B cell (primary cell): ENCODE measurements at regions not wholly inside any gene's neighbourhood (a gene's known extent, or its start where the extent isn't known, plus 50 kb on each side); places are given as distances from the start of the nearest gene placed in this dataset.

ENCODE experiments used
- EZH2 ChIP-seq: IDR thresholded peaks from 2 replicates; pipeline ENCODE4 v1.6.1; 2012; ENCODE audit warnings: borderline replicate concordance, low read depth, mild to moderate bottlenecking, moderate library complexity, low read length; ENCODE audit not compliant: insufficient read depth, poor library complexity, severe bottlenecking
- TF ChIP-seq, protein P1 (sequence below): fragments of 200-600 bp; IDR thresholded peaks from one replicate; pipeline ENCODE4 v1.8.0; 2022; ENCODE audit warnings: antibody characterized with exemption, mild to moderate bottlenecking

DNA sequence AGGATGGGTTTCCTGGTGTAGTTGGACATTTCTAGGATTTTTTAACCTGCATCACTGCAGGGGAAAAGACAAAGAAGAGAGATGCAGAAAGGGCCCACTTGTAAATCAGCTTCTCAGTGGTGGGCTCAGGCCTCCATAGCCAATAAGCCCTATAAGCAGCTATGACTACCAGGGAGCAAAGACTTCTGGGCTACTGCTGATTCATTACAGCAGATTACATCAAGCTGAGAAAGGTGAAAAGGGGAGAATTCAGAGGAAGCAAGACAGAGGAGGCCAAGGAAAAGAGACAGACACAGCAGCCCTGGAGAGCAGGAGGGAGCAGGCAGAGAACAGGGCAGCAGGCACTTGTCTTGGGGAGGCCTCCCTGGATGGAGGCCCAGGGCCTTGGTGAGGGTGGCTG, 95.2 kb downstream of the KCNA5 start:
- TF ChIP-seq, protein P1, sequence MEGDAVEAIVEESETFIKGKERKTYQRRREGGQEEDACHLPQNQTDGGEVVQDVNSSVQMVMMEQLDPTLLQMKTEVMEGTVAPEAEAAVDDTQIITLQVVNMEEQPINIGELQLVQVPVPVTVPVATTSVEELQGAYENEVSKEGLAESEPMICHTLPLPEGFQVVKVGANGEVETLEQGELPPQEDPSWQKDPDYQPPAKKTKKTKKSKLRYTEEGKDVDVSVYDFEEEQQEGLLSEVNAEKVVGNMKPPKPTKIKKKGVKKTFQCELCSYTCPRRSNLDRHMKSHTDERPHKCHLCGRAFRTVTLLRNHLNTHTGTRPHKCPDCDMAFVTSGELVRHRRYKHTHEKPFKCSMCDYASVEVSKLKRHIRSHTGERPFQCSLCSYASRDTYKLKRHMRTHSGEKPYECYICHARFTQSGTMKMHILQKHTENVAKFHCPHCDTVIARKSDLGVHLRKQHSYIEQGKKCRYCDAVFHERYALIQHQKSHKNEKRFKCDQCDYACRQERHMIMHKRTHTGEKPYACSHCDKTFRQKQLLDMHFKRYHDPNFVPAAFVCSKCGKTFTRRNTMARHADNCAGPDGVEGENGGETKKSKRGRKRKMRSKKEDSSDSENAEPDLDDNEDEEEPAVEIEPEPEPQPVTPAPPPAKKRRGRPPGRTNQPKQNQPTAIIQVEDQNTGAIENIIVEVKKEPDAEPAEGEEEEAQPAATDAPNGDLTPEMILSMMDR: no peak
- TF ChIP-seq EZH2: no peak
